Mesenchymal stem cell (in vitro differentiated cells and primary cell): ENCODE measurements at regions not wholly inside any gene's neighbourhood (a gene's known extent, or its start where the extent isn't known, plus 50 kb on each side); places are given as distances from the start of the nearest gene placed in this dataset.

Experiments used
- DNase-seq: peaks from one replicate; pipeline ENCODE4 v3.0.0-alpha.2; 2013
- H2AFZ ChIP-seq: one replicate; pipeline ENCODE4 v1.6.1; 2013; ENCODE audit warnings: low read depth, mild to moderate bottlenecking, control low read depth, inconsistent platforms, low read length, moderate library complexity
- H2AK5ac ChIP-seq: 2 replicates; pipeline ENCODE4 v1.6.1; 2013; ENCODE audit warnings: low read length, moderate library complexity, mild to moderate bottlenecking, inconsistent platforms; ENCODE audit not compliant: severe bottlenecking
- H2BK120ac ChIP-seq: one replicate; pipeline ENCODE4 v1.6.1; 2013; ENCODE audit warnings: low read depth, mild to moderate bottlenecking, inconsistent platforms, low read length, moderate library complexity
- H2BK12ac ChIP-seq, 2 experiments: one replicate each; pipeline ENCODE4 v1.6.1; 2013; ENCODE audit warnings: inconsistent platforms in 2 of 2, low read length in 2 of 2, mild to moderate bottlenecking in 2 of 2, moderate library complexity in 2 of 2, control low read depth in 1 of 2
- H2BK15ac ChIP-seq: one replicate; pipeline ENCODE4 v1.6.1; 2013; ENCODE audit warnings: mild to moderate bottlenecking, low read depth, inconsistent platforms; ENCODE audit not compliant: poor library complexity, severe bottlenecking
- H2BK5ac ChIP-seq: 2 replicates; pipeline ENCODE4 v1.6.1; 2013; ENCODE audit warnings: low read depth, mild to moderate bottlenecking, low read length, control low read depth, inconsistent platforms; ENCODE audit not compliant: poor library complexity, severe bottlenecking
- H3K14ac ChIP-seq, 2 experiments: one replicate each; pipeline ENCODE4 v1.6.1; 2013; ENCODE audit warnings: inconsistent platforms in 2 of 2, low read length in 2 of 2, control low read depth in 1 of 2, mild to moderate bottlenecking in 1 of 2, moderate library complexity in 1 of 2
- H3K18ac ChIP-seq, 2 experiments: one replicate each; pipeline ENCODE4 v1.6.1; 2013; ENCODE audit warnings: inconsistent platforms in 2 of 2, low read length in 2 of 2, control low read depth in 1 of 2, low read depth in 1 of 2, mild to moderate bottlenecking in 1 of 2
- H3K23ac ChIP-seq, 2 experiments: one replicate each; pipeline ENCODE4 v1.6.1; 2013; ENCODE audit warnings: inconsistent platforms in 2 of 2, low read length in 2 of 2, mild to moderate bottlenecking in 2 of 2, moderate library complexity in 2 of 2, control low read depth in 1 of 2
- H3K27ac ChIP-seq: 2 replicates; pipeline ENCODE4 v1.5.1; 2013; ENCODE audit warnings: mild to moderate bottlenecking, moderate library complexity, low read length, control low read depth, inconsistent platforms; ENCODE audit not compliant: poor library complexity, severe bottlenecking
- H3K27me3 ChIP-seq, 2 experiments: 2 replicates each; pipeline versions ENCODE4 v1.6.1 to v1.7.0; 2013; ENCODE audit warnings: low read length in 2 of 2, mild to moderate bottlenecking in 2 of 2, moderate library complexity in 2 of 2, control low read depth in 1 of 2, inconsistent platforms in 1 of 2; ENCODE audit not compliant: control insufficient read depth in 1 of 2, insufficient read depth in 1 of 2
- H3K36me3 ChIP-seq, 2 experiments: 2 replicates each; pipeline versions ENCODE4 v1.6.1 to v1.7.0; 2013; ENCODE audit warnings: low read length in 2 of 2, control low read depth in 1 of 2, inconsistent platforms in 1 of 2, low read depth in 1 of 2, mild to moderate bottlenecking in 1 of 2; ENCODE audit not compliant: insufficient read depth in 2 of 2, control insufficient read depth in 1 of 2
- H3K4ac ChIP-seq, 2 experiments: one replicate each; pipeline ENCODE4 v1.6.1; 2013; ENCODE audit warnings: inconsistent platforms in 2 of 2, low read length in 2 of 2, mild to moderate bottlenecking in 2 of 2, moderate library complexity in 2 of 2, control low read depth in 1 of 2, low read depth in 1 of 2
- H3K4me1 ChIP-seq: 2 replicates; pipeline ENCODE4 v1.6.1; 2013; ENCODE audit warnings: low read depth, low read length, control low read depth; ENCODE audit not compliant: control insufficient read depth, insufficient read depth
- H3K4me2 ChIP-seq: 2 replicates; pipeline ENCODE4 v1.6.1; 2013; ENCODE audit warnings: low read length, mild to moderate bottlenecking, inconsistent platforms; ENCODE audit not compliant: poor library complexity, severe bottlenecking
- H3K4me3 ChIP-seq, 2 experiments: 2 replicates each; pipeline versions ENCODE4 v1.5.1 to v1.7.0; 2013; ENCODE audit warnings: low read length in 2 of 2, mild to moderate bottlenecking in 2 of 2, control low read depth in 1 of 2, low read depth in 1 of 2; ENCODE audit not compliant: insufficient read depth in 1 of 2
- H3K79me1 ChIP-seq: replicated peaks from 2 replicates; pipeline ENCODE4 v1.6.1; 2013; ENCODE audit warnings: mild to moderate bottlenecking, control low read depth, low read length, inconsistent platforms; ENCODE audit not compliant: poor library complexity, severe bottlenecking
- H3K9ac ChIP-seq: 2 replicates; pipeline ENCODE4 v1.7.0; 2013; ENCODE audit warnings: mild to moderate bottlenecking, low read length, moderate library complexity
- H3K9me3 ChIP-seq: 2 replicates; pipeline ENCODE4 v1.7.0; 2013; ENCODE audit warnings: mild to moderate bottlenecking, low read length; ENCODE audit not compliant: control insufficient read depth
- H4K8ac ChIP-seq: one replicate; pipeline ENCODE4 v1.6.1; 2013; ENCODE audit warnings: inconsistent platforms, mild to moderate bottlenecking, low read length, moderate library complexity
- H4K91ac ChIP-seq: one replicate; pipeline ENCODE4 v1.6.1; 2013; ENCODE audit warnings: mild to moderate bottlenecking, low read length, inconsistent platforms
- WGBS: methylation state at CpG from one replicate; pipeline ENCODE4 v1.1.7; 2013; ENCODE audit warnings: mixed read lengths; 5-methylcytosine and 5-hydroxymethylcytosine counted together

DNA sequence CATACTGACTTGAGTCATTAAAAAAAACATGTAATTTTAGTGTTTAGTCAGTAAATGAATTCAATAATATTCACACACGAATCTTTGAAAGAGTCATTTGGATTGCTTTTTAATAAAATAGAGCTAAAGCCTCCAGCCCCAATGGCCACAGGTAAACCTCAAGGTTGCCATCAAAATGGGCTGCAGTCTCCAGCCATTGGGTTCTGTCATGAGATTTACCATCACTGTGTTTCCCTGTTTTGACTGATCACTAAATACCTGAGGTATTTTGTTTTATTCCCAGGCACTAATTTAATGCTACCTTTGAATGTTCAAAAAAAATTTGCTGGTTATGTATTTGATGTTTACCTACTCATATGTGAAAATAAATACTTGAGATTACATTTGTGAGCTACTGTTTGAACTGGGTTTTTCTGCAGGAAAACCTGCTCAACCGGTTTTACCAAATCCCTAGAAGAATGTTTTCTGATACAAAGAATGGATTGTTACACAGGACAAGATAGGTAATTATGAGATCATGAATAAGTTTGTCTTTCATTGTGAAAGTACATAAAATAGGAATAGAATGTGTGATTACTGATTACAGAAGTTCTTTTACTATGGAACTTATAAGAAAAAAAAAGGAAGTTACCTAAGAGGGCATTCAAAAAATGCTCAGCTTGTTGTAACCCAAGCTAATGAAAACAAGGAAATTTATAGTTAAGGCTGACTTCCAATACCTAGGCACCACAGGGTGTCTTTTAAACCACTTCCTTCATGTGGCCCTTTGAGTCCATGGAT lies 391.3 kb downstream of the EFNB2 start:
- no peak overlapping the region for H2AFZ ChIP-seq
- no peak overlapping the region for H3K27ac ChIP-seq
- no peak for DNase-seq
- H2BK5ac ChIP-seq = no peak overlapping the region
- no peak overlapping the region for H3K14ac ChIP-seq
- no peak overlapping the region for H3K4me2 ChIP-seq
- H3K23ac ChIP-seq = no peak overlapping the region
- no peaks in the 10 kb centered on the region for H3K79me1 ChIP-seq
- H3K4me3 ChIP-seq = no peak overlapping the region
- H3K9ac ChIP-seq = no peak overlapping the region
- no peak overlapping the region for H4K91ac ChIP-seq
- H3K27me3 ChIP-seq = no peaks in the 10 kb centered on the region
- no peak overlapping the region for H4K8ac ChIP-seq
- no peaks in the 10 kb centered on the region for H3K36me3 ChIP-seq
- H2BK15ac ChIP-seq = no peak overlapping the region
- H3K18ac ChIP-seq = no peak overlapping the region
- no peak overlapping the region for H2BK120ac ChIP-seq
- no peaks in the 10 kb centered on the region for H3K4me1 ChIP-seq
- 75% methylated on average over 2 of the region's 2 CpGs for WGBS
- H3K9me3 ChIP-seq = no peaks in the 10 kb centered on the region
- no peak overlapping the region for H2AK5ac ChIP-seq
- no peak overlapping the region for H3K4ac ChIP-seq
- no peak overlapping the region for H2BK12ac ChIP-seq

DNA sequence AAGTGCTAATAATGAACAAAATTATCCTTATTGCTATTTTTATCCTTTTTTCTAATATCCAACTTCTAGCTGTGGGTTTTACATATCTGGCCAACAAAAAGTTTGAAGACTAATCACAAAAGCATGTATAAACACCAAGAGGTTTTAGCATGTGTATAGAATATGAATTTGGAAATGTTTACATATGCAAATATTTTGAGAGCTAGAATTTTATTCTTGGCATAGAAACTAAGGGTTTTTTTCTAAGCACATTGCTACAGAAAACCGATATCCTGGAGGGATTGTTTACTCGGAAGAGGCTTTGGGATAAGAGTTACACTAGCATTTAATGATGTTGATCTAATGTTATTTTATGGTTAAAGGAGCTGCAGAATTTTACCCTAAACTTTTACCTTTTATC lies 392.1 kb downstream of the EFNB2 start:
- no peaks in the 10 kb centered on the region for H3K79me1 ChIP-seq
- no peak overlapping the region for H3K14ac ChIP-seq
- H2BK120ac ChIP-seq = no peak overlapping the region
- no peak overlapping the region for H3K23ac ChIP-seq
- H2BK15ac ChIP-seq = no peak overlapping the region
- H3K4me2 ChIP-seq = no peak overlapping the region
- H3K27me3 ChIP-seq = no peaks in the 10 kb centered on the region
- H3K4me3 ChIP-seq = no peak overlapping the region
- no peak overlapping the region for H4K91ac ChIP-seq
- no peak overlapping the region for H3K27ac ChIP-seq
- no peak overlapping the region for H3K18ac ChIP-seq
- no peaks in the 10 kb centered on the region for H3K9me3 ChIP-seq
- no peak overlapping the region for H3K4ac ChIP-seq
- no peak overlapping the region for H2BK12ac ChIP-seq
- H2BK5ac ChIP-seq = no peak overlapping the region
- H3K36me3 ChIP-seq = no peaks in the 10 kb centered on the region
- DNase-seq = no peak
- WGBS = 50% methylated on average over 1 of the region's 2 CpGs
- H2AFZ ChIP-seq = no peak overlapping the region
- H3K9ac ChIP-seq = no peak overlapping the region
- H2AK5ac ChIP-seq = no peak overlapping the region
- H3K4me1 ChIP-seq = no peaks in the 10 kb centered on the region
- H4K8ac ChIP-seq = no peak overlapping the region

DNA sequence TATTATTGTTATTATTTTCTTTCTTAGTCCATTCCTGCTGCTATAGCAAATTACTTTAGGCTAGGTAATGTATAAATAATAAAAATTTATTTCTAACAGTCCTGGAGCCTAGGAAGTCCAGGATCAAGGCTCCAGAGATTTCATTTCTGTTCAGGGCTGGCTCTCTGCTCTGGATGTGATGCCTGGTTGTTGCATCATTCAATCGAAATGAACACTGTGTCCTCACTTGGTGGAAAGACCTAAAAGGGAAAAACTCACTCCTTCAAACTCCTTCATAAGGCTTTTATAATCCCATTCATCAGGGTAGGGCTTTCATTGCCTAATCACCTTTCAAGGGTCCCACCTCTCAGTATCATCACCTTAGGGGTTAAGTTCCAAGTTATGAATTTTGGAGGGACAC lies 395.0 kb downstream of the EFNB2 start:
- WGBS = 83% methylated on average over 1 of the region's 1 CpG
- Histone ChIP-seq H3K9me3 (no peaks in the 10 kb centered on the region), H3K4me2 (no peak overlapping the region), H3K23ac (no peak overlapping the region), H3K4ac (no peak overlapping the region), H3K36me3 (no peaks in the 10 kb centered on the region), H3K4me1 (no peaks in the 10 kb centered on the region), H3K18ac (no peak overlapping the region), H3K9ac (no peak overlapping the region), H3K4me3 (no peak overlapping the region), H2BK5ac (no peak overlapping the region), H3K27me3 (no peaks in the 10 kb centered on the region), H2BK15ac (no peak overlapping the region), H2BK120ac (no peak overlapping the region), H4K91ac (no peak overlapping the region), H3K79me1 (no peaks in the 10 kb centered on the region), H2AFZ (no peak overlapping the region), H3K27ac (no peak overlapping the region), H4K8ac (no peak overlapping the region), H2AK5ac (no peak overlapping the region), H3K14ac (no peak overlapping the region), H2BK12ac (no peak overlapping the region)
- DNase-seq = no peak

DNA sequence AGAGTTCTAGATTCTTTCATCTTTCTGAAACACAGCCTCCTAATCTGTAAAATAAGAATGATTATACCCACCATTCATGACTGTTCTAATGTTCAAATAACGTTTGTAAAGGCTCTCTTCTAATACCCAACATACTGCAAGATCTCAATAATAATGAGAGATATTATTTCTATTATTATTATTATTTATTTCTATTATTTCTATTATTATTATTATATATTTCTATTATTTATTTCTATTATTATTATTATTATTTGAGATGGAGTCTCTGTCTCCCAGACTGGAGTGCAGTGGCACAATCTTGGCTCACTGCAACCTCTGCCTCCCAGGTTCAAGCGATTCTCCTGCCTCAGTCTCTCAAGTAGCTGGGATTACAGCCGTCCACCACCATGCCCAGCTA lies 395.5 kb downstream of the EFNB2 start:
- no peak overlapping the region for H3K23ac ChIP-seq
- no peak overlapping the region for H2AK5ac ChIP-seq
- H3K79me1 ChIP-seq = no peaks in the 10 kb centered on the region
- H4K8ac ChIP-seq = no peak overlapping the region
- no peak overlapping the region for H4K91ac ChIP-seq
- H2BK12ac ChIP-seq = no peak overlapping the region
- H3K4me1 ChIP-seq = no peaks in the 10 kb centered on the region
- H3K27ac ChIP-seq = no peak overlapping the region
- no peaks in the 10 kb centered on the region for H3K27me3 ChIP-seq
- H2BK15ac ChIP-seq = no peak overlapping the region
- no peak overlapping the region for H2BK120ac ChIP-seq
- no peak for DNase-seq
- no peak overlapping the region for H3K4ac ChIP-seq
- H3K4me2 ChIP-seq = no peak overlapping the region
- H3K14ac ChIP-seq = no peak overlapping the region
- H3K18ac ChIP-seq = no peak overlapping the region
- H3K9me3 ChIP-seq = no peaks in the 10 kb centered on the region
- no peak overlapping the region for H3K4me3 ChIP-seq
- no peak overlapping the region for H2AFZ ChIP-seq
- no peak overlapping the region for H2BK5ac ChIP-seq
- no peaks in the 10 kb centered on the region for H3K36me3 ChIP-seq
- no peak overlapping the region for H3K9ac ChIP-seq
- WGBS = 100% methylated on average over 2 of the region's 3 CpGs
